GM23248 (cell line): ENCODE measurements at regions not wholly inside any gene's neighbourhood (a gene's known extent, or its start where the extent isn't known, plus 50 kb on each side); places are given as distances from the start of the nearest gene placed in this dataset.

Source experiments
- DNase-seq: peaks from one replicate; pipeline ENCODE4 v3.0.0-alpha.2; 2015
- H2AFZ ChIP-seq: fragments of 200-600 bp; sonication (generic); 2 replicates; pipeline ENCODE4 v1.6.1; 2016; ENCODE audit warnings: antibody characterized with exemption
- H3F3A ChIP-seq: fragments of 200-600 bp; sonication (generic); 2 replicates; pipeline ENCODE4 v1.6.1; 2016; ENCODE audit warnings: mild to moderate bottlenecking, antibody characterized with exemption, mixed run types; ENCODE audit not compliant: insufficient read depth
- H3K27ac ChIP-seq: fragments of 200-600 bp; sonication (generic); 2 replicates; pipeline ENCODE4 v1.5.1; 2016; ENCODE audit warnings: mild to moderate bottlenecking
- H3K27me3 ChIP-seq: fragments of 200-600 bp; sonication (generic); replicated peaks from 2 replicates; pipeline ENCODE4 v1.6.1; 2016; ENCODE audit warnings: mild to moderate bottlenecking; ENCODE audit not compliant: insufficient read depth
- H3K36me3 ChIP-seq: fragments of 200-600 bp; sonication (generic); 2 replicates; pipeline ENCODE4 v1.6.1; 2016; ENCODE audit warnings: low read depth, mild to moderate bottlenecking
- H3K4me1 ChIP-seq: fragments of 200-600 bp; sonication (generic); 2 replicates; pipeline ENCODE4 v1.6.1; 2016; ENCODE audit warnings: mild to moderate bottlenecking; ENCODE audit not compliant: insufficient read depth
- H3K4me2 ChIP-seq: fragments of 200-600 bp; sonication (generic); one replicate; pipeline ENCODE4 v1.6.1; 2016; ENCODE audit warnings: mild to moderate bottlenecking; ENCODE audit not compliant: unreplicated experiment
- H3K4me3 ChIP-seq: fragments of 200-600 bp; sonication (generic); 2 replicates; pipeline ENCODE4 v1.5.1; 2016; ENCODE audit warnings: mild to moderate bottlenecking
- H3K79me2 ChIP-seq: fragments of 200-600 bp; sonication (generic); 2 replicates; pipeline ENCODE4 v1.6.1; 2016; ENCODE audit warnings: mild to moderate bottlenecking; ENCODE audit not compliant: insufficient read depth
- H3K9ac ChIP-seq: fragments of 200-600 bp; sonication (generic); 2 replicates; pipeline ENCODE4 v1.6.1; 2016; ENCODE audit warnings: mild to moderate bottlenecking
- H3K9me2 ChIP-seq: fragments of 200-600 bp; sonication (generic); 2 replicates; pipeline ENCODE4 v1.6.1; 2016; ENCODE audit warnings: mixed run types, mild to moderate bottlenecking, moderate library complexity; ENCODE audit not compliant: insufficient read depth
- H3K9me3 ChIP-seq: fragments of 200-600 bp; sonication (generic); one replicate; pipeline ENCODE4 v1.6.1; 2017; ENCODE audit warnings: low read depth
- H4K20me1 ChIP-seq: fragments of 200-600 bp; sonication (generic); 2 replicates; pipeline ENCODE4 v1.6.0; 2016; ENCODE audit not compliant: insufficient read depth
- EZH2 ChIP-seq: fragments of 200-600 bp; sonication (generic); IDR thresholded peaks from 2 replicates; pipeline ENCODE4 v1.6.1; 2018; ENCODE audit warnings: antibody characterized with exemption, mild to moderate bottlenecking; ENCODE audit not compliant: insufficient read depth, poor library complexity, severe bottlenecking
- EZH2phosphoT487 ChIP-seq: fragments of 200-600 bp; sonication (generic); IDR thresholded peaks from 2 replicates; pipeline ENCODE4 v1.6.1; 2018; ENCODE audit warnings: antibody characterized with exemption, moderate library complexity, mild to moderate bottlenecking, low read depth; ENCODE audit not compliant: insufficient read depth
- WGBS, 2 experiments: methylation state at CpG; one replicate each; pipeline ENCODE4 v1.1.6; 2015 to 2017; ENCODE audit warnings: low lambda C conversion rate in 2 of 2, low coverage in 1 of 2; ENCODE audit errors: missing lambda C conversion rate in 2 of 2; 5-methylcytosine and 5-hydroxymethylcytosine counted together
- in situ Hi-C: fragments of 300-500 bp; cut with MboI; formaldehyde crosslinking; loops from 2 replicates; pipeline ENCODE4 v1.15.0; 2020

- Histone ChIP-seq H3K4me1 (no peaks in the 10 kb centered on the region), H3F3A (no peaks in the 10 kb centered on the region), H2AFZ (no peak overlapping the region), H4K20me1 (no peaks in the 10 kb centered on the region), H3K27me3 (no peaks in the 10 kb centered on the region), H3K36me3 (no peaks in the 10 kb centered on the region), H3K9me3 (no peaks in the 10 kb centered on the region), H3K9ac (no peak overlapping the region), H3K79me2 (no peaks in the 10 kb centered on the region), H3K27ac (no peak overlapping the region), H3K9me2 (no peaks in the 10 kb centered on the region), H3K4me2 (no peak overlapping the region), H3K4me3 (no peak overlapping the region)
- no peak for DNase-seq
- 41 to 50% methylated on average over 17 to 21 of the region's 28 CpGs for whole genome bisulfite sequencing, 2 experiments
- TF ChIP-seq EZH2, result no peak
- in situ Hi-C loops, result no loop called here
Measured at GRCh38 chr7:145269418-145270161, 433.7 kb upstream of the TPK1 start.

- no peaks in the 10 kb centered on the region for H3K36me3 ChIP-seq
- DNase-seq, result no peak
Measured at GRCh38 chr7:145265180-145265579, 429.3 kb upstream of the TPK1 start.

GRCh38 chr7:145263886-145264285 lies 428.0 kb upstream of the TPK1 start:
- WGBS, 2 experiments, result 13 to 15% methylated on average over 1 of the region's 1 CpG

More at GRCh38 chr7:145265180-145265579, 429.3 kb upstream of the TPK1 start:
- Histone ChIP-seq H3K9me2 (no peaks in the 10 kb centered on the region), H3K4me1 (no peaks in the 10 kb centered on the region), H3K4me2 (no peak overlapping the region), H3F3A (no peaks in the 10 kb centered on the region), H3K9me3 (no peaks in the 10 kb centered on the region), H3K27me3 (no peaks in the 10 kb centered on the region), H2AFZ (no peak overlapping the region), H3K27ac (no peak overlapping the region), H3K79me2 (no peaks in the 10 kb centered on the region), H3K4me3 (no peak overlapping the region), H4K20me1 (no peaks in the 10 kb centered on the region), H3K9ac (no peak overlapping the region)
- in situ Hi-C loops, result no loop called here
- 49 to 57% methylated on average over 4 of the region's 4 CpGs for WGBS, 2 experiments
- no peak for TF ChIP-seq EZH2phosphoT487
- no peak for TF ChIP-seq EZH2

GRCh38 chr7:145252031-145252430 lies 416.2 kb upstream of the TPK1 start:
- no peaks in the 10 kb centered on the region for H3K4me1 ChIP-seq
- in situ Hi-C loops, result no loop called here

More at GRCh38 chr7:145263886-145264285, 428.0 kb upstream of the TPK1 start:
- no peak for DNase-seq
- H3K4me2 ChIP-seq, result no peak overlapping the region
- H3F3A ChIP-seq, result no peaks in the 10 kb centered on the region
- no peaks in the 10 kb centered on the region for H3K9me2 ChIP-seq
- H4K20me1 ChIP-seq, result no peaks in the 10 kb centered on the region
- no peak overlapping the region for H3K9ac ChIP-seq
- no peaks in the 10 kb centered on the region for H3K27me3 ChIP-seq
- no peaks in the 10 kb centered on the region for H3K36me3 ChIP-seq
- H2AFZ ChIP-seq, result no peak overlapping the region
- no peaks in the 10 kb centered on the region for H3K4me1 ChIP-seq
- in situ Hi-C loops, result no loop called here
- no peaks in the 10 kb centered on the region for H3K79me2 ChIP-seq
- H3K27ac ChIP-seq, result no peak overlapping the region
- TF ChIP-seq EZH2phosphoT487 (no peak), EZH2 (no peak)
- H3K4me3 ChIP-seq, result no peak overlapping the region
- peaks cover 3% of the 10 kb centered on the region for H3K9me3 ChIP-seq

GRCh38 chr7:145224775-145225174 lies 388.9 kb upstream of the TPK1 start:
- DNase-seq, result no peak
- Histone ChIP-seq H3K27me3 (no peaks in the 10 kb centered on the region), H3K9me3 (peaks cover 6% of the 10 kb centered on the region), H4K20me1 (no peaks in the 10 kb centered on the region), H3K4me2 (no peak overlapping the region), H3K9me2 (no peaks in the 10 kb centered on the region), H2AFZ (no peak overlapping the region), H3K4me1 (no peaks in the 10 kb centered on the region), H3K36me3 (no peaks in the 10 kb centered on the region), H3K27ac (no peak overlapping the region), H3F3A (no peaks in the 10 kb centered on the region), H3K4me3 (no peak overlapping the region), H3K79me2 (no peaks in the 10 kb centered on the region), H3K9ac (no peak overlapping the region)
- in situ Hi-C loops, result no loop called here
- no peak for TF ChIP-seq EZH2
- TF ChIP-seq EZH2phosphoT487, result no peak
- 7 to 11% methylated on average over 4 of the region's 4 CpGs for WGBS, 2 experiments

More at GRCh38 chr7:145252031-145252430, 416.2 kb upstream of the TPK1 start:
- TF ChIP-seq EZH2phosphoT487 (no peak), EZH2 (no peak)
- Histone ChIP-seq H4K20me1 (no peaks in the 10 kb centered on the region), H3K36me3 (no peaks in the 10 kb centered on the region), H3K4me3 (no peak overlapping the region), H3K27me3 (no peaks in the 10 kb centered on the region), H3K27ac (no peak overlapping the region), H3K79me2 (no peaks in the 10 kb centered on the region), H3K9me3 (peaks cover 3% of the 10 kb centered on the region), H3F3A (no peaks in the 10 kb centered on the region), H3K4me2 (no peak overlapping the region), H3K9me2 (no peaks in the 10 kb centered on the region), H3K9ac (no peak overlapping the region), H2AFZ (no peak overlapping the region)
- no peak for DNase-seq
